Testis (tissue), 2 donors: ENCODE measurements at regions not wholly inside any gene's neighbourhood (a gene's known extent, or its start where the extent isn't known, plus 50 kb on each side); places are given as distances from the start of the nearest gene placed in this dataset.

Experiments
- CTCF ChIP-seq, 3 experiments: fragments of 450-650 bp in 2 of 3; fragments of 200-600 bp in 1 of 3; sonication (generic) in 1 of 3; IDR thresholded peaks; one replicate each; pipeline ENCODE4 v1.5.1; 2016 to 2019; ENCODE audit warnings: antibody characterized with exemption in 3 of 3, mild to moderate bottlenecking in 2 of 3, moderate library complexity in 1 of 3
- POLR2A ChIP-seq: fragments of 450-650 bp; IDR thresholded peaks from one replicate; pipeline ENCODE4 v1.6.1; 2017; ENCODE audit warnings: antibody characterized with exemption, mild to moderate bottlenecking, moderate library complexity

- TF ChIP-seq CTCF (IDR thresholded peaks at IDR 0.05) (no peak), POLR2A (no peak)
Measured at GRCh38 chr6:27025351-27025750, 222.2 kb upstream of the PRSS16 start.
